SK-N-SH (cell line): ENCODE measurements at regions not wholly inside any gene's neighbourhood (a gene's known extent, or its start where the extent isn't known, plus 50 kb on each side); places are given as distances from the start of the nearest gene placed in this dataset.

ENCODE experiments used
- CTCF ChIA-PET: fragments of 300-600, 350-600 bp; formaldehyde crosslinking; extraction: SDS; loops from one replicate; lab custom pipeline; 2021; lab: Yijun Ruan, JAX
- POLR2A ChIA-PET: fragments of 350-600 bp; sonication (Branson Sonifier 250); formaldehyde crosslinking; extraction: SDS; loops from one replicate; lab custom pipeline; 2020; ENCODE audit warnings: antibody characterized with exemption, inconsistent platforms; lab: Yijun Ruan, JAX
- DNase-seq: peaks from one replicate; pipeline ENCODE4 v3.0.0; 2012
- H2AFZ ChIP-seq: fragments of 200-600 bp; sonication (generic); 2 replicates; pipeline ENCODE4 v1.8.1; 2016; ENCODE audit warnings: antibody characterized with exemption, mild to moderate bottlenecking, low read depth
- H3F3A ChIP-seq: fragments of 200-600 bp; sonication (generic); replicated peaks from 2 replicates; pipeline ENCODE3; 2016; ENCODE audit warnings: antibody characterized with exemption, mild to moderate bottlenecking; ENCODE audit not compliant: insufficient read depth
- H3K27ac ChIP-seq, 2 experiments: fragments of 200-500 bp in 1 of 2; fragments of 200-600 bp in 1 of 2; sonication (Bioruptor generic) in 1 of 2; sonication (generic), shearing (Covaris generic) in 1 of 2; 2 replicates each; pipeline versions ENCODE4 v1.5.1 to v1.6.1; 2014 to 2016; ENCODE audit warnings: low read depth in 2 of 2, inconsistent platforms in 1 of 2, low read length in 1 of 2, mild to moderate bottlenecking in 1 of 2, mixed read lengths in 1 of 2
- H3K27me3 ChIP-seq: fragments of 200-600 bp; sonication (generic), shearing (Covaris generic); 2 replicates; pipeline ENCODE4 v1.6.1; 2016; ENCODE audit warnings: mixed run types; ENCODE audit not compliant: insufficient read depth
- H3K36me3 ChIP-seq, 2 experiments: fragments of 200-500 bp in 1 of 2; fragments of 200-600 bp in 1 of 2; sonication (Bioruptor generic) in 1 of 2; sonication (generic) in 1 of 2; replicated peaks in 1 of 2; 2 replicates each; pipeline versions ENCODE3 to v1.5.1; 2014 to 2016; ENCODE audit warnings: low read length in 1 of 2, mild to moderate bottlenecking in 1 of 2; ENCODE audit not compliant: insufficient read depth in 2 of 2, control insufficient read depth in 1 of 2
- H3K4me1 ChIP-seq, 2 experiments: fragments of 200-500 bp in 1 of 2; fragments of 200-600 bp in 1 of 2; sonication (Bioruptor generic) in 1 of 2; sonication (generic), shearing (Covaris generic) in 1 of 2; 2 replicates each; pipeline versions ENCODE4 v1.5.1 to v1.6.1; 2014 to 2016; ENCODE audit warnings: low read depth in 1 of 2, low read length in 1 of 2, mixed run types in 1 of 2; ENCODE audit not compliant: insufficient read depth in 2 of 2, control insufficient read depth in 1 of 2
- H3K4me2 ChIP-seq: fragments of 200-600 bp; sonication (generic), shearing (Covaris generic); 2 replicates; pipeline ENCODE4 v1.6.1; 2017; ENCODE audit warnings: mixed run types
- H3K4me3 ChIP-seq, 2 experiments: fragments of 200-500 bp in 1 of 2; fragments of 200-600 bp in 1 of 2; sonication (Bioruptor generic) in 1 of 2; sonication (generic), shearing (Covaris generic) in 1 of 2; 2 replicates each; pipeline versions ENCODE4 v1.5.1 to v1.8.1; 2014 to 2016; ENCODE audit warnings: low read depth in 2 of 2, inconsistent platforms in 1 of 2, low read length in 1 of 2, mild to moderate bottlenecking in 1 of 2, mixed read lengths in 1 of 2, moderate library complexity in 1 of 2
- H3K79me2 ChIP-seq: fragments of 200-600 bp; sonication (generic); 2 replicates; pipeline ENCODE4 v1.8.1; 2017; ENCODE audit warnings: mild to moderate bottlenecking; ENCODE audit not compliant: insufficient read depth
- H3K9ac ChIP-seq: fragments of 200-600 bp; sonication (generic); 2 replicates; pipeline ENCODE4 v1.6.1; 2017; ENCODE audit warnings: mixed run types
- H3K9me2 ChIP-seq: fragments of 200-600 bp; sonication (generic); 2 replicates; pipeline ENCODE4 v1.6.1; 2017; ENCODE audit warnings: mixed run types
- H3K9me3 ChIP-seq: fragments of 200-600 bp; sonication (generic); 2 replicates; pipeline ENCODE4 v1.6.1; 2017; ENCODE audit warnings: mixed run types, mild to moderate bottlenecking, moderate library complexity
- H4K20me1 ChIP-seq: fragments of 200-600 bp; sonication (generic); 2 replicates; pipeline ENCODE4 v1.6.1; 2017; ENCODE audit warnings: mild to moderate bottlenecking, mixed run types; ENCODE audit not compliant: insufficient read depth
- ELF1 ChIP-seq: IDR thresholded peaks from 2 replicates; pipeline ENCODE4 v1.4.0; 2012
- FOSL2 ChIP-seq: IDR thresholded peaks from 2 replicates; pipeline ENCODE4 v1.4.0; 2012; ENCODE audit warnings: low read depth, mild to moderate bottlenecking, moderate library complexity, borderline replicate concordance
- FOXJ3 ChIP-seq: sonication (generic); formaldehyde crosslinking; IDR thresholded peaks from 2 replicates; pipeline ENCODE4 v1.5.1; 2020; ENCODE audit warnings: mild to moderate bottlenecking, missing genetic modification reagents
- GATA2 ChIP-seq: sonication (generic); formaldehyde crosslinking; IDR thresholded peaks from 2 replicates; pipeline ENCODE4 v1.5.0; 2020; ENCODE audit warnings: mild to moderate bottlenecking, missing genetic modification reagents
- IRF3 ChIP-seq: fragments of 150-350 bp; IDR thresholded peaks from 2 replicates; pipeline ENCODE4 v1.6.1; 2016; ENCODE audit warnings: mild to moderate bottlenecking, low read depth, low read length
- JUND ChIP-seq: IDR thresholded peaks from 2 replicates; pipeline ENCODE4 v1.4.0; 2012
- MXI1 ChIP-seq: IDR thresholded peaks from 2 replicates; pipeline ENCODE4 v1.6.1; 2012; ENCODE audit warnings: mild to moderate bottlenecking, low read depth, low read length, improper control_type of control experiment
- NFIC ChIP-seq: IDR thresholded peaks from 2 replicates; pipeline ENCODE4 v1.4.0; 2012; ENCODE audit warnings: borderline replicate concordance
- PBX3 ChIP-seq: IDR thresholded peaks from 2 replicates; pipeline ENCODE4; 2012
- POLR2AphosphoS5 ChIP-seq: IDR thresholded peaks from 2 replicates; pipeline ENCODE4 v1.6.1; 2012; ENCODE audit warnings: low read depth, low read length
- RAD21 ChIP-seq: IDR thresholded peaks from 2 replicates; pipeline ENCODE4 v1.6.1; 2012; ENCODE audit warnings: mild to moderate bottlenecking, low read length
- RFX5 ChIP-seq: IDR thresholded peaks from 2 replicates; pipeline ENCODE4 v1.6.1; 2012; ENCODE audit warnings: mild to moderate bottlenecking, improper control_type of control experiment, low read length
- TAF1 ChIP-seq: IDR thresholded peaks from 2 replicates; pipeline ENCODE4 v1.6.1; 2012; ENCODE audit warnings: low read depth, mild to moderate bottlenecking, low read length, moderate library complexity, borderline replicate concordance
- TCF12 ChIP-seq: IDR thresholded peaks from 2 replicates; pipeline ENCODE4 v1.4.0; 2012
- USF1 ChIP-seq: IDR thresholded peaks from 2 replicates; pipeline ENCODE4 v1.4.0; 2012; ENCODE audit warnings: low read depth, borderline replicate concordance
- USF2 ChIP-seq: fragments of 150-350 bp; IDR thresholded peaks from 2 replicates; pipeline ENCODE4 v1.6.1; 2017; ENCODE audit warnings: antibody characterized with exemption, low read length, low read depth, borderline replicate concordance
- WGBS: methylation state at CpG from one replicate; pipeline ENCODE4 v1.1.6; 2017; ENCODE audit warnings: low lambda C conversion rate; 5-methylcytosine and 5-hydroxymethylcytosine counted together
- TF ChIP-seq, protein P1 (sequence below): IDR thresholded peaks from 2 replicates; pipeline ENCODE4 v1.6.1; 2012; ENCODE audit warnings: mild to moderate bottlenecking, low read depth, low read length, moderate library complexity

GRCh38 chr2:60383401-60384143 is 169.9 kb downstream of the BCL11A start:
- Histone ChIP-seq H2AFZ (no peak overlapping the region), H3K4me2 (no peak overlapping the region), H3K79me2 (no peaks in the 10 kb centered on the region), H3K27me3 (no peaks in the 10 kb centered on the region; the same call in 1 of the 2 replicates), H3K9me2 (no peaks in the 10 kb centered on the region), H4K20me1 (no peaks in the 10 kb centered on the region), H3F3A (no peaks in the 10 kb centered on the region), H3K4me3 (no peak overlapping the region), H3K27ac (no peak overlapping the region), H3K9ac (no peak overlapping the region), H3K36me3 (no peaks in the 10 kb centered on the region), H3K9me3 (no peaks in the 10 kb centered on the region), H3K4me1 (no peaks in the 10 kb centered on the region)
- no peak for DNase-seq
- 57% methylated on average over 6 of the region's 6 CpGs for WGBS
- CTCF ChIA-PET: no interaction called here
- TF ChIP-seq FOXJ3 (CRISPR knock-in tag) (no peak), JUND (no peak), PBX3 (no peak), ELF1 (no peak), RFX5 (no peak), USF1 (no peak), GATA2 (CRISPR knock-in tag) (no peak), FOSL2 (no peak), RAD21 (no peak), POLR2AphosphoS5 (no peak), TAF1 (no peak), MXI1 (no peak), IRF3 (no peak), TCF12 (no peak), USF2 (no peak), NFIC (no peak)
- TF ChIP-seq, protein P1, sequence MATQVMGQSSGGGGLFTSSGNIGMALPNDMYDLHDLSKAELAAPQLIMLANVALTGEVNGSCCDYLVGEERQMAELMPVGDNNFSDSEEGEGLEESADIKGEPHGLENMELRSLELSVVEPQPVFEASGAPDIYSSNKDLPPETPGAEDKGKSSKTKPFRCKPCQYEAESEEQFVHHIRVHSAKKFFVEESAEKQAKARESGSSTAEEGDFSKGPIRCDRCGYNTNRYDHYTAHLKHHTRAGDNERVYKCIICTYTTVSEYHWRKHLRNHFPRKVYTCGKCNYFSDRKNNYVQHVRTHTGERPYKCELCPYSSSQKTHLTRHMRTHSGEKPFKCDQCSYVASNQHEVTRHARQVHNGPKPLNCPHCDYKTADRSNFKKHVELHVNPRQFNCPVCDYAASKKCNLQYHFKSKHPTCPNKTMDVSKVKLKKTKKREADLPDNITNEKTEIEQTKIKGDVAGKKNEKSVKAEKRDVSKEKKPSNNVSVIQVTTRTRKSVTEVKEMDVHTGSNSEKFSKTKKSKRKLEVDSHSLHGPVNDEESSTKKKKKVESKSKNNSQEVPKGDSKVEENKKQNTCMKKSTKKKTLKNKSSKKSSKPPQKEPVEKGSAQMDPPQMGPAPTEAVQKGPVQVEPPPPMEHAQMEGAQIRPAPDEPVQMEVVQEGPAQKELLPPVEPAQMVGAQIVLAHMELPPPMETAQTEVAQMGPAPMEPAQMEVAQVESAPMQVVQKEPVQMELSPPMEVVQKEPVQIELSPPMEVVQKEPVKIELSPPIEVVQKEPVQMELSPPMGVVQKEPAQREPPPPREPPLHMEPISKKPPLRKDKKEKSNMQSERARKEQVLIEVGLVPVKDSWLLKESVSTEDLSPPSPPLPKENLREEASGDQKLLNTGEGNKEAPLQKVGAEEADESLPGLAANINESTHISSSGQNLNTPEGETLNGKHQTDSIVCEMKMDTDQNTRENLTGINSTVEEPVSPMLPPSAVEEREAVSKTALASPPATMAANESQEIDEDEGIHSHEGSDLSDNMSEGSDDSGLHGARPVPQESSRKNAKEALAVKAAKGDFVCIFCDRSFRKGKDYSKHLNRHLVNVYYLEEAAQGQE: no peak
- POLR2A ChIA-PET: no interaction called here
